BJ (cell line): ENCODE measurements at regions not wholly inside any gene's neighbourhood (a gene's known extent, or its start where the extent isn't known, plus 50 kb on each side); places are given as distances from the start of the nearest gene placed in this dataset.

ENCODE experiments used
- CTCF ChIA-PET: fragments of 350-600 bp; formaldehyde crosslinking; extraction: SDS; loops from one replicate; lab custom pipeline; 2021; ENCODE audit warnings: antibody characterized with exemption, inconsistent platforms; lab: Yijun Ruan, JAX
- POLR2A ChIA-PET: fragments of 300-600 bp; sonication (Branson Sonifier 250); formaldehyde crosslinking; extraction: SDS; loops from one replicate; lab custom pipeline; 2021; ENCODE audit warnings: antibody characterized with exemption; lab: Charles Lee
- DNase-seq: peaks from one replicate; pipeline ENCODE4 v3.0.0-alpha.2; 2011; ENCODE audit warnings: low read depth
- H3K27me3 ChIP-seq: 2 replicates; pipeline ENCODE4 v1.6.0; 2011; ENCODE audit warnings: low read length; ENCODE audit not compliant: control insufficient read depth, insufficient read depth
- H3K36me3 ChIP-seq: 2 replicates; pipeline ENCODE4 v1.5.1; 2011; ENCODE audit warnings: low read length; ENCODE audit not compliant: control insufficient read depth, insufficient read depth
- H3K4me3 ChIP-seq: 2 replicates; pipeline ENCODE4 v1.5.1; 2011; ENCODE audit warnings: low read depth, mild to moderate bottlenecking, control low read depth, low read length
- CTCF ChIP-seq: IDR thresholded peaks from 2 replicates; pipeline ENCODE4 v1.5.1; 2011; ENCODE audit warnings: low read depth, mild to moderate bottlenecking, control low read depth, inconsistent platforms, low read length, moderate library complexity; ENCODE audit not compliant: insufficient read depth

GRCh38 chr20:24379484-24379927, 89.9 kb upstream of the SYNDIG1 start:
- DNase-seq = peak; percentile 45

GRCh38 chr20:24378661-24379483, 90.6 kb upstream of the SYNDIG1 start:
- DNase-seq = no peak
- POLR2A ChIA-PET = no interaction called here
- no peaks in the 10 kb centered on the region for H3K36me3 ChIP-seq
- H3K27me3 ChIP-seq = no peaks in the 10 kb centered on the region
- no peak for TF ChIP-seq CTCF
- H3K4me3 ChIP-seq = no peak overlapping the region
- CTCF ChIA-PET = interaction anchor here (1.2 to 1.5 kb wide), 2 partner anchors 8 to 10 kb away, joined by 3 to 7 read pairs; no protein-coding TSS in a partner anchor

More at GRCh38 chr20:24379484-24379927, 89.9 kb upstream of the SYNDIG1 start:
- TF ChIP-seq CTCF = no peak
- Histone ChIP-seq H3K27me3 (no peaks in the 10 kb centered on the region), H3K4me3 (no peak overlapping the region), H3K36me3 (no peaks in the 10 kb centered on the region)
- ChIA-PET CTCF (interaction anchor here (1.2 to 1.5 kb wide), 2 partner anchors 9 kb away, joined by 3 to 7 read pairs; no protein-coding TSS in a partner anchor), POLR2A (no interaction called here)

GRCh38 chr20:24376311-24377099, 92.9 kb upstream of the SYNDIG1 start:
- no peaks in the 10 kb centered on the region for H3K36me3 ChIP-seq
- no peaks in the 10 kb centered on the region for H3K27me3 ChIP-seq
- peak; percentile 26 for DNase-seq
- H3K4me3 ChIP-seq = no peak overlapping the region
- ChIA-PET POLR2A (no interaction called here), CTCF (no interaction called here)
- TF ChIP-seq CTCF = no peak

- no peak for DNase-seq
- Histone ChIP-seq H3K4me3 (no peak overlapping the region), H3K27me3 (no peaks in the 10 kb centered on the region), H3K36me3 (no peaks in the 10 kb centered on the region)
- no peak for TF ChIP-seq CTCF
- POLR2A ChIA-PET = no interaction called here
- CTCF ChIA-PET = no interaction called here
Measured at GRCh38 chr20:24373372-24373771, 96.1 kb upstream of the SYNDIG1 start.
